NCI-H2196 (cell line): ENCODE measurements at regions not wholly inside any gene's neighbourhood (a gene's known extent, or its start where the extent isn't known, plus 50 kb on each side); places are given as distances from the start of the nearest gene placed in this dataset.

Source experiments
- DNase-seq: peaks from one replicate; lab custom pipeline; 2025; ENCODE audit not compliant: unreplicated experiment; lab: John Stamatoyannopoulos, UW

- no peak for DNase-seq
These were observed 66.6 kb downstream of the YIPF5 start for GRCh38 chr5:144103611-144104485.

GRCh38 chr5:144105371-144105770 is 65.1 kb downstream of the YIPF5 start:
- no peak for DNase-seq

GRCh38 chr5:144108131-144108530 is 62.3 kb downstream of the YIPF5 start:
- no peak for DNase-seq
